Ascending aorta (tissue), 2 donors: ENCODE measurements at regions not wholly inside any gene's neighbourhood (a gene's known extent, or its start where the extent isn't known, plus 50 kb on each side); places are given as distances from the start of the nearest gene placed in this dataset.
"Not testable (repeated sequence)": the region's sequence is repeated elsewhere in the genome, so short reads cannot be mapped to it uniquely, and the experiment has no call there.

Experiments used
- DNase-seq, 2 donors: peaks; one replicate each; pipeline ENCODE4 v3.0.0-alpha.2; 2019; ENCODE audit warnings: low spot score in 2 of 2
- H3K27ac ChIP-seq, 2 donors: fragments of 200-600 bp; sonication (generic); one replicate each; pipeline ENCODE4 v1.5.1; 2016 to 2017; ENCODE audit warnings: mild to moderate bottlenecking in 1 of 2
- H3K27me3 ChIP-seq: fragments of 200-600 bp; sonication (generic); one replicate; pipeline ENCODE4 v1.5.1; 2017
- H3K36me3 ChIP-seq, 2 donors: fragments of 200-600 bp; sonication (generic); one replicate each; pipeline ENCODE4 v1.5.1; 2016
- H3K4me1 ChIP-seq, 2 donors: fragments of 200-600 bp; sonication (generic); one replicate each; pipeline ENCODE4 v1.5.1; 2016 to 2017; ENCODE audit warnings: mild to moderate bottlenecking in 1 of 2
- H3K4me3 ChIP-seq, 2 donors: fragments of 200-600 bp; sonication (generic); one replicate each; pipeline ENCODE4 v1.5.1; 2016 to 2017; ENCODE audit warnings: mild to moderate bottlenecking in 1 of 2
- H3K9me3 ChIP-seq, 2 donors: fragments of 200-600 bp; sonication (generic); one replicate each; pipeline ENCODE4 v1.5.1; 2016
- intact Hi-C: fragments of 100-400 bp; cut with DNase I; formaldehyde crosslinking; loops from one replicate; pipeline ENCODE4 v1.15.1; 2023
- TF ChIP-seq, protein P1 (sequence below), 3 experiments: fragments of 200-600 bp in 2 of 3; fragments of 450-650 bp in 1 of 3; sonication (generic) in 2 of 3; IDR thresholded peaks; one replicate each; pipeline ENCODE4 v1.5.1; 2016 to 2019; ENCODE audit warnings: antibody characterized with exemption in 3 of 3, mild to moderate bottlenecking in 1 of 3, moderate library complexity in 1 of 3

DNA sequence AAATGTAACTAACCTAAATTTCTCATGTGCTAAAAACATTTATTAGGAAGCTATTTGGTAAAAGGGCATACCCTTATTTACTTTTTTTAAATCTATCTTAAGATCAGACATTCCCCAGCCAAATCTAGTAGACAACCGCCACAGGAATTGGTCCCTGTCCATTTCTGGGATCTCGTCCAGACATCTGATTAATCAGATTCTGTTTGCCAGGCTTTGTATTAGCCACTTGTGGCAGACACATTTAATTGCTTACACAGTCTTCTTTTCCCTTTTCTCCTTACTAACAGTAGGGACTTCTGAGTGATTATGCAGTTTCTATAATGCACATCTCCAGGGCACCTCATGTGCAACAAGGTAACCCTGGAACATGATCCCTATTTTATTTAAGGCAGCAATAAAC lies 449.0 kb upstream of the RGS18 start:
- intact Hi-C loops = no loop called here
- DNase-seq = no peak
- TF ChIP-seq, protein P1, sequence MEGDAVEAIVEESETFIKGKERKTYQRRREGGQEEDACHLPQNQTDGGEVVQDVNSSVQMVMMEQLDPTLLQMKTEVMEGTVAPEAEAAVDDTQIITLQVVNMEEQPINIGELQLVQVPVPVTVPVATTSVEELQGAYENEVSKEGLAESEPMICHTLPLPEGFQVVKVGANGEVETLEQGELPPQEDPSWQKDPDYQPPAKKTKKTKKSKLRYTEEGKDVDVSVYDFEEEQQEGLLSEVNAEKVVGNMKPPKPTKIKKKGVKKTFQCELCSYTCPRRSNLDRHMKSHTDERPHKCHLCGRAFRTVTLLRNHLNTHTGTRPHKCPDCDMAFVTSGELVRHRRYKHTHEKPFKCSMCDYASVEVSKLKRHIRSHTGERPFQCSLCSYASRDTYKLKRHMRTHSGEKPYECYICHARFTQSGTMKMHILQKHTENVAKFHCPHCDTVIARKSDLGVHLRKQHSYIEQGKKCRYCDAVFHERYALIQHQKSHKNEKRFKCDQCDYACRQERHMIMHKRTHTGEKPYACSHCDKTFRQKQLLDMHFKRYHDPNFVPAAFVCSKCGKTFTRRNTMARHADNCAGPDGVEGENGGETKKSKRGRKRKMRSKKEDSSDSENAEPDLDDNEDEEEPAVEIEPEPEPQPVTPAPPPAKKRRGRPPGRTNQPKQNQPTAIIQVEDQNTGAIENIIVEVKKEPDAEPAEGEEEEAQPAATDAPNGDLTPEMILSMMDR (IDR thresholded peaks at IDR 0.05) = no peak
- H3K9me3 ChIP-seq = no peaks in the 10 kb centered on the region
- H3K36me3 ChIP-seq = no peaks in the 10 kb centered on the region
- H3K4me3 ChIP-seq = no peak overlapping the region
- H3K27ac ChIP-seq = no peak overlapping the region
- no peaks in the 10 kb centered on the region for H3K27me3 ChIP-seq
- no peaks in the 10 kb centered on the region for H3K4me1 ChIP-seq

DNA sequence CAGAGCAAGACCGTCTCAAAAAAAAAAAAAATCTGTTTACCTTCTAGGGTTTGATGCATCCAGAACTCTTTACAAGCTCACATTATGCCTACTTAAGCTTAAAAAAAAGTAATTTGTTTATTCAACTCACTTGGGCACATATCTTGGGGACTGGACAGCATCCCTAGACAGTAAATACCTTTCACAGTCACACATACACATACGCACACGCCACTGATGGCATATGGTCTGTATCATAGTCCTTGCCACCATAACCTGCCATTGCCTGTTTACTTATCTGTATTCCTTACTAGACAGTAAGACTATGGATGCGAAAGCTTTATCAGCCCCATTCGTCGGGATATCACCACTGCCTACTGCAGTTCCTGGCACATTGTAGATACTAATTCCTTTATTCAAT lies 446.3 kb upstream of the RGS18 start:
- no peaks in the 10 kb centered on the region for H3K27me3 ChIP-seq
- TF ChIP-seq, protein P1 (IDR thresholded peaks at IDR 0.05) = no peak
- no peak overlapping the region for H3K27ac ChIP-seq
- H3K36me3 ChIP-seq = no peaks in the 10 kb centered on the region
- no peak overlapping the region for H3K4me3 ChIP-seq
- DNase-seq = no peak
- H3K4me1 ChIP-seq = no peaks in the 10 kb centered on the region
- intact Hi-C loops = no loop called here
- H3K9me3 ChIP-seq = no peaks in the 10 kb centered on the region

DNA sequence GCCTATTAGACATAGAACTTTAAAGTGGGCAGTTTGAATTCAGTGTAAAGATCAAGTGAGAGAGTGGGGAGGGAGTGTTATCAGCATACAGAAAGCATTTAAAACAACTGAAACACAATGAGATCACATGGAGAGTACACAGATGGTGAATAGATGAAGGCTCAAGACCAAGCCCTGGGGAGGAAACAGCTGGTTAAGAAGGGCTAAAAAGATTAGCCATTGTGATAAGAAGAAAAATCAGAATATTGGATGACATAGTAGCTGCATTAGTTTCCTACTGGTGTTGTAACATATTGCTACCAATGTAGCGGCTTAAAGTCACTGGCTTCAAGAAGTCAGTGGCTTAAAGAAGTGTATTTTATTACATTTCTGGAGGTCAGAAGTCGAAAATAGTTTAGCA lies 443.4 kb upstream of the RGS18 start:
- TF ChIP-seq, protein P1 (IDR thresholded peaks at IDR 0.05) = no peak
- no peak overlapping the region for H3K4me3 ChIP-seq
- no peaks in the 10 kb centered on the region for H3K4me1 ChIP-seq
- H3K9me3 ChIP-seq = no peaks in the 10 kb centered on the region
- no peak for DNase-seq
- intact Hi-C loops = no loop called here
- H3K36me3 ChIP-seq = no peaks in the 10 kb centered on the region
- H3K27me3 ChIP-seq = no peaks in the 10 kb centered on the region
- no peak overlapping the region for H3K27ac ChIP-seq

DNA sequence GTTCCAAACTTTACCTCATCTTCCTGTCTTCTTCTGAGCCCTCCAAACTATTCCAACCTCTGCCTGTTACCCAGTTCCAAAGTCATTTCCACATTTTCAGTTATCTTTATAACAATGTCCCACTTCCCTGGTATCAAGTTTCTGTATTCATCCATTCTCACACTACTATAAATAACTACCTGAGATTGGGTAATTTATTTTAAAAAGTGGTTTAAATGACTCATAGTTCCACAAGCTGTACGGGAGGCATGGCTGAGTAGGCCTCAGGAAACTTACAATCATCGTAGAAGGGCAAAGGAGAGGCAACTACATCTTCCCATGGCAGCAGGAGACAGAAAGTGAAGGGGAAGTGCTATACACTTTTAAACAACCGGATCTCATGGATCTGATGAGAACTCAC lies 428.5 kb upstream of the RGS18 start:
- intact Hi-C loops = no loop called here
- no peaks in the 10 kb centered on the region for H3K27me3 ChIP-seq
- TF ChIP-seq, protein P1 (IDR thresholded peaks at IDR 0.05) = no peak

DNA sequence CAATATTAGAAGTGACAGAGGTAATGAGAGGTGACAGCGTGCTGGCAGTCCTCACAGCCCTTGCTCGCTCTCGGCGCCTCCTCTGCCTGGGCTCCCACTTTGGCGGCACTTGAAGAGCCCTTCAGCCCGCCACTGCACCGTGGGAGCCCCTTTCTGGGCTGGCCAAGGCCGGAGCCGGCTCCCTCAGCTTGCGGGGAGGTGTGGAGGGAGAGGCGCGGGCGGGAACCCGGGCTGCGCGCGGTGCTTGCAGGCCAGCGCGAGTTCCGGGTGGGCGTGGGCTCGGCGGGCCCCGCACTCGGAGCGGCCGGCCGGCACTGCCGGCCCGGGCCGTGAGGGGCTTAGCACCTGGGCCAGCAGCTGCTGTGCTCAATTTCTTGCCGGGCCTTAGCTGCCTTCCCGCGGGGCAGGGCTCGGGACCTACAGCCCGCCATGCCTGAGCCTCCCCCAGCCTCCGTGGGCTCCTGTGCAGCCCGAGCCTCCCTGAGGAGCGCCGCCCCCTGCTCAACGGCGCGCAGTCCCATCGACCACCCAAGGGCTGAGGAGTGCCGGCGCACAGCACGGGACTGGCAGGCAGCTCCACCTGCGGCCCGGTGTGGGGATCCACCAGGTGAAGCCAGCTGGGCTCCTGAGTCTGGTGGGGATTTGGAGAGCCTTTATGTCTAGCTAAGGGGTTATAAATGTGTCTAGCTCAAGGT lies 426.5 kb upstream of the RGS18 start:
- H3K4me1 ChIP-seq, H3K36me3 ChIP-seq, DNase-seq, intact Hi-C loops, H3K4me3 ChIP-seq, H3K27me3 ChIP-seq, H3K9me3 ChIP-seq, H3K27ac ChIP-seq: not testable (repeated sequence)

More for the DNA sequence above, 428.5 kb upstream of the RGS18 start:
- H3K4me1 ChIP-seq = no peaks in the 10 kb centered on the region
- H3K4me3 ChIP-seq = no peak overlapping the region
- DNase-seq = no peak
- no peak overlapping the region for H3K27ac ChIP-seq
- no peaks in the 10 kb centered on the region for H3K9me3 ChIP-seq
- no peaks in the 10 kb centered on the region for H3K36me3 ChIP-seq

DNA sequence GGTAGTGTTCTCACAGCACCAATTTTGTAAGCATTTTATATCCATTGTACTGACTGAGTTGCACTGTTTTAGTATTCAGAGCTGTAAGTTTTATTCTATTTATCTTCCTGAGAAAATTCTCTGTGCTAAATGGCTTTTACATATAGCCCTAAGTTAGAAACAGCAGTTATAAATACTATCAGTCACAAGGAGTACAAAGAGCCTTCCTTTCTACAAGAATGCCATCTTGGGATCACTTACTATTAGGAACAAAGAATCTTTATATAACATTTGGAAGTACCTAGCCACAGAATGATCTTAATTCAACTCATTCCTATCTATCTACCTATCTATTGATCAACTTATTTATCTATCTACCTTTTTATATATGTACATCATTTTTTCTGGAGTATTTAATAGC lies 423.9 kb upstream of the RGS18 start:
- Histone ChIP-seq H3K36me3 (no peaks in the 10 kb centered on the region), H3K27me3 (no peaks in the 10 kb centered on the region), H3K4me1 (no peaks in the 10 kb centered on the region), H3K9me3 (no peaks in the 10 kb centered on the region), H3K4me3 (no peak overlapping the region), H3K27ac (no peak overlapping the region)
- DNase-seq = no peak
- intact Hi-C loops = no loop called here
- TF ChIP-seq, protein P1 (IDR thresholded peaks at IDR 0.05) = no peak
